ENCODE measurements at regions not wholly inside any gene's neighbourhood (a gene's known extent, or its start where the extent isn't known, plus 50 kb on each side); places are given as distances from the start of the nearest gene placed in this dataset.

GRCh38 chr18:47725656-47726055 is 204.8 kb downstream of the SMAD2 start:
- TF ChIP-seq POLR2A (IDR thresholded peaks at IDR 0.05) (no peak), POLR2AphosphoS5 (IDR thresholded peaks at IDR 0.05; ENCODE audit: insufficient read depth in 1 of 2, low read depth in 1 of 2) (no peak)
- TF ChIP-seq, protein P1, sequence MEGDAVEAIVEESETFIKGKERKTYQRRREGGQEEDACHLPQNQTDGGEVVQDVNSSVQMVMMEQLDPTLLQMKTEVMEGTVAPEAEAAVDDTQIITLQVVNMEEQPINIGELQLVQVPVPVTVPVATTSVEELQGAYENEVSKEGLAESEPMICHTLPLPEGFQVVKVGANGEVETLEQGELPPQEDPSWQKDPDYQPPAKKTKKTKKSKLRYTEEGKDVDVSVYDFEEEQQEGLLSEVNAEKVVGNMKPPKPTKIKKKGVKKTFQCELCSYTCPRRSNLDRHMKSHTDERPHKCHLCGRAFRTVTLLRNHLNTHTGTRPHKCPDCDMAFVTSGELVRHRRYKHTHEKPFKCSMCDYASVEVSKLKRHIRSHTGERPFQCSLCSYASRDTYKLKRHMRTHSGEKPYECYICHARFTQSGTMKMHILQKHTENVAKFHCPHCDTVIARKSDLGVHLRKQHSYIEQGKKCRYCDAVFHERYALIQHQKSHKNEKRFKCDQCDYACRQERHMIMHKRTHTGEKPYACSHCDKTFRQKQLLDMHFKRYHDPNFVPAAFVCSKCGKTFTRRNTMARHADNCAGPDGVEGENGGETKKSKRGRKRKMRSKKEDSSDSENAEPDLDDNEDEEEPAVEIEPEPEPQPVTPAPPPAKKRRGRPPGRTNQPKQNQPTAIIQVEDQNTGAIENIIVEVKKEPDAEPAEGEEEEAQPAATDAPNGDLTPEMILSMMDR (IDR thresholded peaks at IDR 0.05): no peak

All from vagina (tissue), 2 donors.